HCEC 1CT (cell line): ENCODE measurements at regions not wholly inside any gene's neighbourhood (a gene's known extent, or its start where the extent isn't known, plus 50 kb on each side); places are given as distances from the start of the nearest gene placed in this dataset.
A peak's percentile ranks its signal among the peaks of the same experiment; 100 is the strongest.

Experiments used
- DNase-seq: peaks from one replicate; pipeline ENCODE4 v3.0.0-alpha.2; 2017

DNA sequence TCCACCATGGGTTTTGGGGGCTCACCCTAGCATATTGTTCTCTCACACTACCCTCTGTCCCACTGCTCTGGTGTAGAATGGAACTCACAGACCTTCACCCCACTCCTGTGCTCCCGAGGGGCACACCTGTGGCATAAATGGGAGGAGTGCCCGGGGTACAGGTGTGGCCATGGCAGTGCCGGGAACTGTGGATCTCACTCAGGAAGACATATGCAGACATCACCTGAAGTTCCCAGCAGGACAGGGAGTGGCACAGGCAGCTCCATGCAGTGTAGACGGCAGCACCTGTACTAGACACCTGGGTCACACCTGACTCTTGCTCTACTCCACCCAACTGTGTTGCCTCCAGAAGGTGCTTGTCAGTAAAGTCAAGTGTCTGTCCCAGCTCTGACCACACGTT, 57.6 kb upstream of the MRPS22 start:
- no peak for DNase-seq

DNA sequence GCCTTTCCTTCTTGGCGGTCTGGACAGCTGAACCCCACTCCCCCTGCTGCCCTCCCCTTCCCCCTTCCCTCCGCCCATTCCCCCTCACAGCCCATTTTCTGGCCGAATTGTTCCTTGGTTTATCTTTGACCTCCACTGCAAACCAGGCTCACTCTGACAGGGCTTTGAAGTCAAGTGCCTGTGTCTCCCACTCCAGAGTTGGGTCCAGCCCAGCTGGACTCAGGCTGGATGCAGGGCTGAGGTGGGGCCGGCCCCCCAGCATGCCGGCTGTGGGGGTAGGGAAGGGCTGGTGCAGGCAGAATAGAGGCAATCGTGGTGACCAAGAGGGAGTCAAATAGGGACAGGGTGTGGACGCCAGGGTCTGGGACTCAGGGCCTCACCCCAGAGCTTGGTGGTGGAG, 57.0 kb upstream of the MRPS22 start:
- no peak for DNase-seq

DNA sequence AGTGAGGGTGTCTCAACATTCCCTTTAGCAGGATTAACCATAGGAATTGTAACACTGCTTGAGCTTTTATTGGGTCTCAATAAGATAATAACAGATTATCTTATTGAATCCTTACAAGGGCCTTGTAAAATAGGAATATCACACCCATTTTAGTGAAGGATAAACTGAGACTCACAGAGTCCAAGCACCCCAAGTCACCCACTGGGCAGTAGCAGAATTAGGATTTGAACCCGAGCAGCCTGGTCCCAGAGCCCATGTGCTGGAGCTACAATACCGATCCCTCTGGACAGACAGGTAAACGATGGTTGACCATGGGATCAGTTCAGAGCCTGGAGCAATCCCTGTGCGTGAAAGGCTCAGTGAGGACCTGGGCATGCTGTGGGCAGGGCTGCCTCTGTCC, 56.3 kb upstream of the MRPS22 start:
- no peak for DNase-seq

DNA sequence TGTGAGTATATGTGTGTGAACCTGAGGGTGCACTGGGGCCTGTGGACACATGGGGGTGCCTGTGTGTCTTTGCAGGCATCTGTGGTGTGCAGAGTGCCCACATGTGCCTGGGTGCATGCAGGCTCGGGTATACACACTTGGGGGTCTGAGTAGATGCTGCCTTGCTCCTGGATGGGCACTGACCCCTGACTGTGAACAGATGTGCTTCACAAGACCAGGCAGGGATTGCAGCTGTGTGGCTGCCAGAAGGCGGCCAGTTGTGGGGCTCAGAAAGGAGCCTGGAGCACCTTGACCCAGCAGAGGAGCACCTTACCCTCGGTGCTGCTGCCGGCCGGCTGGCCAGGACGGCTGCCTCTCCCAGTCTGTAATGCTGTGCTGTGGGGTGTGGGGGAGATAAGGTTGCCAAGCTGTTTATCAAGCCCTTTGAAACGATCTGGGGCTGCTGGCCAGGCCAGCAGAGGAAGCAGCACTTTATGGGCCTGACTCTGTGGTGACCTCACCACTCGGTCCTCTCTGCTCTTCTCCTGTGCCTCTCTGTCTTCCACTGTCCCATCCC, 55.5 kb upstream of the MRPS22 start:
- no peak for DNase-seq

DNA sequence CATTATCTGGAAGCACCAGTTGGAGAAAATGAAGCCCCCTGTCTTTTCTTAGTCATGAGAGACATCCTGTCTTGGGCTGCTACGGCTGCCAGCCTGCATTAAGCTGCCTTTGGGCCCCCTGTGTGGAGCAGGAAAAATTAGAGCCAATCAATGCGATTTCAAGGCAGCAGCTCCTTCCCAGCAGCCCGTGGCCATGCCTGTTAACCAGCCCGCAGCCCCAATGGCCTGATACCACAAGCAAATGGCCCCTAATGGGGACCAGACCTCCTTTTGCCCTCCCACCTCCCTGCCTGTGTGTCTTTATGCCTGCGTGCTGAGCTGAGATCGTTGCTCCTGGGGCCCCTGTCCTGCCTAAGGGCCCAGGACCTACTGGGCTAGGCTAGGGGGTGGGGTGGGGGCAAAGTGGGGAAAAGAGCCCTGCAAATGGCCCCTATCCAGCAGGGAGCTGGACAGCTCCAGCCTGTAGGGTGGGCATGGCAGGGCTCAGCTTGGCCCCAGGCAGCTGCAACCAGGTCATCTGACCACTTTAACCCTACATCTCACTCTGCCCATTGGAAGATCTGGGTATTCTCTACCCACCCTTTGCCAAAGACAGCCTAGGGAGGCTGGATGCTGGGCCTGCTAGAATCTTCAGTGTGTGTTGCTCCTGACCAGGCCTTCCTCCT, 53.8 kb upstream of the MRPS22 start:
- DNase-seq, result no peak

DNA sequence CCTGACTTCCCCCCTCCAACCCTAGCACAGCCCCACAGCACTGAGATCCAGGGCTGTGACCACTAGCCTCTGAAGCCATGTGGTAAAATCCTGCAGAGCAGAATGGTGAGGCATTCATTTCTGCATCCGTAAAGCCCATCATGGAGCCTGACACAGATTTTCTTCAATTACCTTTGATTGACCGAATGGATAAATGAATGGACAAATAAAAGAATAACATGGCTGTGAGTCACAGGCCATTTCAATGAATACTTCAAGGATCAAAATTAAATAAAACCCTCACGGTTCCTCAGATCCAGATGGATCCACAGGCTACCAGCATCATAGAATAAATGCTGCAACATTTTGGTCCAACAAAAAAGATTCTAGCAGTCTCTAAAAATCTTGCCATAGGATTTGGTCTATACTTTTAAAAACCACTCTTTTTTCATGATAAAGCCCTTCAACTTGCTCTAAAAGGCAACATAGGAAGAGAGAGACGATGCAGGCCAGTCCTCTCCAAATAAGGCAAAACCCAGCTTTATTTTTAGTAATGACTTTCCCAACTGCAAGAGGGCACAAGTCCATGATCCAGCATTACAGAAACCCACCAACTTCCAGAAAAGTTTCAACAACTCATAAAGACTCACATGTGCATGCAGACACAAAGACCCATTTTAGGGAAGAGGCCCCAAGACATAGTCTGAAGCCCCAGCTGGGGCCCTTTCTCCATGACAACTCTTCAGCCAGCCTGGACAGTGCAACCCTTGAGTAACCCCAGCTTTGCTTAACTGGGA, 52.4 kb upstream of the MRPS22 start:
- no peak for DNase-seq

DNA sequence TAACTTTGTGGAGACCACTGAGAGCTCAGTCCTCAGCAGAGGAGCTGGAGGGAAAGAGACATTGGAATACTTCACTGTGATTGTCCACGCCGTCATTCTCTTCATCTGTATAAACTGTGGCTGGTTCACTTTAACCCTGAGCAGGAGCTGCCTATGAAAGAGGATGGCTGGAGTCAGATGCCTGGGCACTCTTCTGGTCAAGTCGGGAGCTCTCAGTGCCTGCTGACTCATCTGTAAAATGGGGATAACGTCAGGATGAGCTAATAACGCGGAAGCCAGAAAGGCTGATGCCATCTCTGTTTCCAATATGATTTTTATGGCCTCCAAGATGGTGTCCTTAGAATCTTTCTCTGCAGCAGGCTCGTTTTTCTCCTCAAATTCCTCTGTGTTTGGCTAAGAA, 51.6 kb upstream of the MRPS22 start:
- DNase-seq, result no peak

DNA sequence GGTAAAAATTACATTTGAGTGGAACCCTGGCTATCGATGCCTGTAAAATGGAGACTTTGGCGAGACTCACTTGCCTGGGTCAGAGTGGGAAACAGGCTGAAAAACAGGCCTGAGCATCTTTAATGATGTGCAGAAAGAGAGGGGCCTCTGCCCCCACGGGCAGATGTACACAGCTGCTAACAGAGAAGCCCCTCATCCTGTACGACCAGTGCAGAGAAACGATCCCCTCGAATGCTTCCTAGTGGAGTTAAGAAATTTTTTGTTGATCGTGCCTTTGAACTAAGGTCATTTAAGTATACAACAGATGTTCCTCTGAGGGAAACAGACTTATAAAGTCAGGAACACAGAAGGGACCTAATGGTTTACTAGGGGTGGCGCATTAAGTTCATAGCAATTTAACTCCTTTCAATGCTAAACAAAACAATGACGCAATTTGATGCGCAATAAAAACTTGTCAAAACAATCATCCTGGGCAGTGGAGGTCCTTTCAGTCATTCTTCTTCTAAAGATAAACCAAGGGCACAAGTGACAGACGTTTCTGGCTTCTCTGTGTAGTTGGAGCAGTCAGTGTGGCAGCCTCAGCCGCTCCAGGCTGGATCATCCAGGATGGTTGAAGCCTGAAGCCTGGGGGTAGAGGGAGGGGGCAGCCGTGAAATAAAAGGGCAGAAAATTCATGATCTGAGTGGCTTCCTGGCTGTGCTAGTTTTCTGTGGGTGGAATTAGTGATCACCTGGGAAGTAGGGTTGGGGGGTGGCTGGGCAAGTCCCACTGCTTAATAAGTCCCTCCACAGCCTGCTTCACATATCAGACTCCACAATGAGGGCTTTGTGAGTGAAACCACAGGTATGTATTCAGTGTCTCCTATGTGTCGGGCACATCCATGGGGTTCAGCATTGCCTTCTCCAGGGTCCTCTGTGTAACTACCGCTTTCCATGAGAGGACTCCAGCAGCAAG, 50.8 kb upstream of the MRPS22 start:
- peak; percentile 56 for DNase-seq

DNA sequence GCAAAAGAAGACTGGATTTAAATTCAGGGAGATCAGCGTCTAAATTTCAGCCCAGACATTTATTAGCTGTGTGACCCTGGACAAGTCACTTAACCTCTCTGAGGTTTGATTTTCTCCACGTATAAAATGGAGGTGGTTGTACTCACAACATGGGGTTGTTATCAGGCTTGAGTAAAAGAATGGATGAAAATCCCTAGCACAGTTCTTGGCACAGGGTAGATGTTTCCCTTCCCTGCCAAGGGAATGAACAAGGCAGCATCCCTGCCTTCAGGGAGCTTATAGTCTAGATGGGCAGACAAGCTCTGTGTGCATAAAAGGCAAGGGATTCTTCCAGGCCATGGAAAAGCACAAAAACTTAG, 50.2 kb upstream of the MRPS22 start:
- no peak for DNase-seq
